Natural killer cell (primary cell): ENCODE measurements at regions not wholly inside any gene's neighbourhood (a gene's known extent, or its start where the extent isn't known, plus 50 kb on each side); places are given as distances from the start of the nearest gene placed in this dataset.

ENCODE experiments used
- ATAC-seq, 3 donors: fragments of 150-1000 bp in 2 of 3; fragments of 200-7000 bp in 1 of 3; cut with Tn5 transposase; 1 replicate in 1 of 3; 2 replicates in 2 of 3; pipeline ENCODE4 v1.10.0; 2021; ENCODE audit warnings: mild to moderate bottlenecking in 2 of 3, moderate library complexity in 2 of 3
- DNase-seq, 2 donors: peaks; one replicate each; pipeline versions ENCODE4 v3.0.0 to v3.0.0-alpha.2; 2013 to 2021; ENCODE audit warnings: mixed read lengths in 1 of 2
- H3K27ac ChIP-seq: one replicate; pipeline ENCODE4 v1.5.1; 2013; ENCODE audit warnings: mild to moderate bottlenecking, low read length
- H3K27me3 ChIP-seq: one replicate; pipeline ENCODE4 v1.6.1; 2013; ENCODE audit warnings: low read length; ENCODE audit not compliant: control insufficient read depth, insufficient read depth
- H3K36me3 ChIP-seq: one replicate; pipeline ENCODE4 v1.6.1; 2013; ENCODE audit warnings: low read length; ENCODE audit not compliant: control insufficient read depth, insufficient read depth
- H3K4me1 ChIP-seq: one replicate; pipeline ENCODE4 v1.6.1; 2013; ENCODE audit warnings: low read length; ENCODE audit not compliant: control insufficient read depth, insufficient read depth
- H3K4me3 ChIP-seq: one replicate; pipeline ENCODE4 v1.5.1; 2013; ENCODE audit warnings: low read length
- H3K9me3 ChIP-seq: one replicate; pipeline ENCODE4 v1.6.1; 2013; ENCODE audit warnings: low read length; ENCODE audit not compliant: control insufficient read depth, insufficient read depth
- H3K27ac Mint-ChIP-seq, 2 donors: one replicate each; pipeline ENCODE4 v1.8.0; 2022; ENCODE audit warnings: mild to moderate bottlenecking in 2 of 2, mixed read lengths in 2 of 2, moderate library complexity in 1 of 2
- H3K27me3 Mint-ChIP-seq, 2 donors: one replicate each; pipeline ENCODE4 v1.8.0; 2022; ENCODE audit warnings: low read depth in 2 of 2, mixed read lengths in 2 of 2
- H3K36me3 Mint-ChIP-seq: one replicate; pipeline ENCODE4 v1.8.0; 2022; ENCODE audit warnings: mixed read lengths
- H3K4me1 Mint-ChIP-seq, 2 donors: one replicate each; pipeline ENCODE4 v1.8.0; 2022; ENCODE audit warnings: mixed read lengths in 2 of 2
- H3K4me3 Mint-ChIP-seq: one replicate; pipeline ENCODE4 v1.8.0; 2022; ENCODE audit warnings: mild to moderate bottlenecking, moderate library complexity, mixed read lengths
- H3K9me3 Mint-ChIP-seq, 2 donors: one replicate each; pipeline ENCODE4 v1.8.0; 2022; ENCODE audit warnings: mixed read lengths in 2 of 2
- WGBS: methylation state at CpG from one replicate; pipeline ENCODE4 v1.1.7; 2013; ENCODE audit warnings: missing lambda C conversion rate; ENCODE audit not compliant: insufficient coverage; 5-methylcytosine and 5-hydroxymethylcytosine counted together
- intact Hi-C: fragments of 100-400 bp; cut with micrococcal nuclease; formaldehyde crosslinking; loops from one replicate; pipeline ENCODE4 v1.14.2; 2022
- TF ChIP-seq, protein P1 (sequence below): fragments of 200-600 bp; IDR thresholded peaks from one replicate; pipeline ENCODE4 v1.8.0; 2022; ENCODE audit warnings: antibody characterized with exemption

DNA sequence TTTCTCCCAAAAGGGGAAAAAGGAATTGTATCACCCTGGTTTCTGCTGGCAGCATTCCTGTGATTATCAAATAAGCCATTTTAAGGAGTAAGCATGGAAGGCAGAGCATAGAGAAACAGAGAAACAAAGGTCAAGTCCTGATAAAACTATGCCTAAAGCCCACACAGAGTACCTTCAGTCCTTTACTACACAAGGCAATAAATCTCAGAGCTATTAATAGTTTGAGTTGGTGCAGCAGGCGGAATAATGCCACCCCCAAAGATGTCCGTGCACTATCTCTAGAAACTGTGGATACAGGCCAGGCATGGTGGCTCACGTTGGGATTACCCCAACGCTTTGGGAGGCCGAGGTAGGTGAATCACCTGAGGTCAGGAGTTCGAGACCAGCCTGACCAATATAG, 58.1 kb upstream of the ZBTB40 start:
- DNase-seq, result no peak
- no peak overlapping the region for H3K27ac ChIP-seq
- no peaks in the 10 kb centered on the region for H3K36me3 ChIP-seq
- H3K27me3 ChIP-seq, result peaks cover 3% of the 10 kb centered on the region
- peaks cover 5% of the 10 kb centered on the region for H3K4me1 ChIP-seq
- no peaks in the 10 kb centered on the region for H3K9me3 Mint-ChIP-seq
- no peak overlapping the region for H3K4me3 Mint-ChIP-seq
- peaks cover 19 to 36% of the 10 kb centered on the region in 2 donors for H3K27me3 Mint-ChIP-seq
- ATAC-seq, result no peak
- peaks cover 5% of the 10 kb centered on the region in 2 donors for H3K4me1 Mint-ChIP-seq
- no peak overlapping the region for H3K4me3 ChIP-seq
- TF ChIP-seq, protein P1, sequence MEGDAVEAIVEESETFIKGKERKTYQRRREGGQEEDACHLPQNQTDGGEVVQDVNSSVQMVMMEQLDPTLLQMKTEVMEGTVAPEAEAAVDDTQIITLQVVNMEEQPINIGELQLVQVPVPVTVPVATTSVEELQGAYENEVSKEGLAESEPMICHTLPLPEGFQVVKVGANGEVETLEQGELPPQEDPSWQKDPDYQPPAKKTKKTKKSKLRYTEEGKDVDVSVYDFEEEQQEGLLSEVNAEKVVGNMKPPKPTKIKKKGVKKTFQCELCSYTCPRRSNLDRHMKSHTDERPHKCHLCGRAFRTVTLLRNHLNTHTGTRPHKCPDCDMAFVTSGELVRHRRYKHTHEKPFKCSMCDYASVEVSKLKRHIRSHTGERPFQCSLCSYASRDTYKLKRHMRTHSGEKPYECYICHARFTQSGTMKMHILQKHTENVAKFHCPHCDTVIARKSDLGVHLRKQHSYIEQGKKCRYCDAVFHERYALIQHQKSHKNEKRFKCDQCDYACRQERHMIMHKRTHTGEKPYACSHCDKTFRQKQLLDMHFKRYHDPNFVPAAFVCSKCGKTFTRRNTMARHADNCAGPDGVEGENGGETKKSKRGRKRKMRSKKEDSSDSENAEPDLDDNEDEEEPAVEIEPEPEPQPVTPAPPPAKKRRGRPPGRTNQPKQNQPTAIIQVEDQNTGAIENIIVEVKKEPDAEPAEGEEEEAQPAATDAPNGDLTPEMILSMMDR, result no peak
- H3K9me3 ChIP-seq, result no peaks in the 10 kb centered on the region
- intact Hi-C loops, result no loop called here
- H3K27ac Mint-ChIP-seq, result no peak overlapping the region
- H3K36me3 Mint-ChIP-seq, result no peaks in the 10 kb centered on the region
- WGBS, result 75% methylated on average over 6 of the region's 6 CpGs

GRCh38 chr1:22398656-22399420, 52.8 kb upstream of the ZBTB40 start:
- Mint-ChIP-seq H3K4me1 (peaks cover 14 to 17% of the 10 kb centered on the region in 2 donors), H3K4me3 (peak overlapping the region; percentile 38), H3K27me3 (peaks cover 43 to 75% of the 10 kb centered on the region in 2 donors), H3K36me3 (no peaks in the 10 kb centered on the region), H3K9me3 (no peaks in the 10 kb centered on the region), H3K27ac (no peak overlapping the region)
- H3K27me3 ChIP-seq, result peaks cover 3% of the 10 kb centered on the region
- peak in 1 of 2 donors; percentile 56 for DNase-seq
- H3K36me3 ChIP-seq, result no peaks in the 10 kb centered on the region
- TF ChIP-seq, protein P1, result no peak
- no peak overlapping the region for H3K27ac ChIP-seq
- intact Hi-C loops, result no loop called here
- WGBS, result 39% methylated on average over 10 of the region's 11 CpGs
- no peak overlapping the region for H3K4me3 ChIP-seq
- ATAC-seq, result peak in 1 of 3 donors; percentile 45
- H3K4me1 ChIP-seq, result peaks cover 9% of the 10 kb centered on the region
- H3K9me3 ChIP-seq, result no peaks in the 10 kb centered on the region

- ATAC-seq (no peak), DNase-seq (no peak)
- peaks cover 45 to 82% of the 10 kb centered on the region in 2 donors for H3K27me3 Mint-ChIP-seq
- intact Hi-C loops, result no loop called here
- H3K4me1 Mint-ChIP-seq, result peaks cover 14 to 17% of the 10 kb centered on the region in 2 donors
- no peak overlapping the region for H3K4me3 Mint-ChIP-seq
- Histone ChIP-seq H3K27ac (no peak overlapping the region), H3K27me3 (peaks cover 3% of the 10 kb centered on the region), H3K4me1 (peaks cover 9% of the 10 kb centered on the region), H3K36me3 (no peaks in the 10 kb centered on the region), H3K9me3 (no peaks in the 10 kb centered on the region), H3K4me3 (no peak overlapping the region)
- TF ChIP-seq, protein P1, result no peak
- no peak overlapping the region for H3K27ac Mint-ChIP-seq
- H3K36me3 Mint-ChIP-seq, result no peaks in the 10 kb centered on the region
- H3K9me3 Mint-ChIP-seq, result no peaks in the 10 kb centered on the region
- WGBS, result 83% methylated on average over 10 of the region's 10 CpGs
Measured at GRCh38 chr1:22399421-22400091, 52.1 kb upstream of the ZBTB40 start.
